T-helper 9 cell (primary cell): ENCODE measurements at regions not wholly inside any gene's neighbourhood (a gene's known extent, or its start where the extent isn't known, plus 50 kb on each side); places are given as distances from the start of the nearest gene placed in this dataset.

Experiments used
- DNase-seq: peaks from one replicate; pipeline ENCODE4 v3.0.0-alpha.2; 2020

DNA sequence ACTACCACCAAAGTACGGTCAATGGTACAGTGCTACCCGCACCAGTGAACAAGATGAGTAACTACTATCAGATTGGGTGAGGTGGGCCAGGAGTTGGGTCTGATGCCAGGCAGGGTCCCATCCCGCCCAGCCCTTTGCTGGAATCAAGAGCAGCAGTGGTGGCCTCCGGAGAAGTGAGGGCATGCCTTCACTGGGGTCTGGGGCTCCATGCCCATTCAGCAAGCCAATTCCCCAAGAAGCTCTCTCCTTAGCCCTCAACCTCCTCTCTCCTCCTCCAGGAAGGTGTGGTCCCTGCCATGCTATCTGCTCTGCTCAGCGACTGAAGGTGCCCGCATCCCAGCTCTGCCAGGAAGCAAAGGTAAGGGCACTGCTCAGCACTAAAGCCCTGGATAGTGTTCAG, 62.7 kb upstream of the CPLX2 start:
- no peak for DNase-seq

DNA sequence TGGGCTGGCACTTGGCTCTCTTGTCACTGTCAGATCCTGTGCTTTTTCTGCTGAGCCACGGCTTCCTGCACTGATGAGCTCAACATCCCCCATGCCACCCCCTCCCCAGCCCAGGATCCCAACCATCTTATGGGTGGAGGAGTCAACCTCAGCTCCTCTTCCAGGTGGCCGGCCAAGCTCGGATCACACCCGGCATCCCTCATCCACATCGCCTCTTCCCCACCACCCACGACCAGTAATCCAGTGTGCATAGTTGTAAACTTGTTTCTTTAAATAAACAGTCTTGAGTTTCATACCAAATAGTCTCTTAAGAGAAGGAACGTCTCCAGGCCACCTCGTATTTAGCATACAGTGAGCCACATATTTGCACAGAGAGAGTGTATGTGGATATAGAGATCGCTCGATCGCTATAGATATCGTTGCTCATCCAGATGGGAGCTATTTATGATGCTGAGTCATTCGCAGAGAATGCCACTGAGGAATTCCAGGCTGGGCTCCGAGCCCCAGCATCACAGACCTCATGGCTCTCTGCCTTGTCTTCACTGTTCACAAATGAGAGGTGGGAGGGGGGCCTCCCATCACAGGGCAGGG, 61.8 kb upstream of the CPLX2 start:
- no peak for DNase-seq

DNA sequence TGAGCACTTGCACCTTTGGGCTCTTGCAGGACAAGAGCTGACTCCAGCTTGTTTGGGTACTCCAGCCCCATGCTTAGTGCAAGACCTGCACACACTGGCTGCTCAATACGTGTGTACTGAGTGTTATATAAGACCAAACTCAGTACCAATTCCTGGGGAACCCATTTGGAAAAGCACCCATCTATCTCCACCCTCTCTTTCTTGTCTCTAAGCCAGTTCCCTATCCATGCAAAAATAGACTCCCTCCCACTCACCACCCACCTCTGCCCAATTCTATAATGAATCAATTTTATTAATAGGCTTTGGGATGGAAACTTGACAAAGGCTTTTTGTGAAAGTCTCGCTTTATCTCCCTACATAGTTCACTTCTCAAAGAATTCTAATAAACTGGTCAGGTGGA, 60.9 kb upstream of the CPLX2 start:
- DNase-seq = no peak

DNA sequence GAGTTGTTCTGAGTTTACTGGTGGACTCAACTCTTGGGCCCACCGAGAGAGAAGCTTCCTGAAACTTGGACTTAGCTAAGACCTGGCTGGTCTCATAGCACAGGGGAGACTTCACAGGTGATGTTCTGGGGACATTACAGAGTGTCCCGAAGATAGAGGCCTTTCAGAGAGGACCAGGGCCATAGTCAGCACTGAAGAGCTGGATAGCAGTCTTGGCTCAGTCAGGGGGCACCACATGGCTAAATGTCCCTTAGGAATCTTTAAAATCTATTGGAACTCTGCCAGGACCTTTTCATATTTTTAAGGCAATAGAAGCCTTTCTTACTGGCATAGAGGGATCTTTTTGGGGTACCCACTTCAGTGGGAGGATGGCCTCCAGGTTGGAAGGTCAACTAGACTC, 59.8 kb upstream of the CPLX2 start:
- no peak for DNase-seq

DNA sequence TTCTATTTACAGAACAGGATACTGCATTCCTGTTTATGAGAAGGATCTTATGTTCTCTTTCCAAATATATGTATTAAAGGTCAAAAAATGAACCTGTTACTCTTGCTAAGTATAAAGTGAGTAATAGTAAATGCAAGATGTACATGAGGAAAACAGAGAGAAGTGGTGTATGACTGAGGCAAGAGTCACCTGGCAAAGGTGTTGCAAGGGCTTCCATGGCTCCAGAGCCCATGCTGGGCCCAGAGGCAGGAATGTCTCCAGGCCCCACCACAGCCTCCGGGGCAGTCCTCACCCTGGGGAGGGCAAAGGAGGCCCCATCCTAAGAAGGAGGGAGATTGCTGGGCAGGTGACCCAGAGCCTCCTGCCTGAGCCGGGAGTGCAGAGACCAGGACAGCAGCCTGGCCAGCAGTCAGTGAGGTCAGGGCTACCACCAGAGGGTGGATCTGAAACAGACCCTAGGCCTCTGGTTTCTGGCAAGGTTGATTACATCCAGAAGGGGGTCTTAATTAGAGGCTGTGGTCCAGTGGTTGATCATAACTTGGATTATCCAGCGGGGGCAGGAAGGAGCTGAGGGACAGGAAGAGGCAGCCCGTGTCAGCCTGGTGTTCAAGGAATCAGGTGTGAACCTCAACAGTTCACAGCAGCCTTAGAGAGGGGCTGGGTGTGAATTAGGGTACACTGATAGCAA, 57.3 kb upstream of the CPLX2 start:
- no peak for DNase-seq

DNA sequence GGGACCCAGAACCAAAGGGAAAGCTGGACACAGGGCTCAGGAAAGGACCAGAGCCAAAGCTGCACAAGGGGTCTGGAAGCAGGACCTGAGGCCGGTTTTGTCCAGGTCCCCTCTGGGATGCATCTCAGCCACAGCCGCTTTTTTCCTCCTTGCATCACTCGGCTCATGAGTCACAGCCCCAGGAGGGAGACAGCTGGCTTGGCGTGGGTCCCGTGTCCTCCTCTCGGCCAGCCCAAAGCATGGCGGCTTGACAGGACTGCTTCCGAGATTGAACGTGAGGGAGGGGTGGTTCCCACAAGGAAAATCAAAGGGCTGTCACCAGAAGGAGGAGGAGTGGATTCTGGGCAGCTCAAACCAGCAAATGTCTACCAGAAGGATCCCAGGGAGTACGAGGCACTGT, 56.7 kb upstream of the CPLX2 start:
- no peak for DNase-seq

DNA sequence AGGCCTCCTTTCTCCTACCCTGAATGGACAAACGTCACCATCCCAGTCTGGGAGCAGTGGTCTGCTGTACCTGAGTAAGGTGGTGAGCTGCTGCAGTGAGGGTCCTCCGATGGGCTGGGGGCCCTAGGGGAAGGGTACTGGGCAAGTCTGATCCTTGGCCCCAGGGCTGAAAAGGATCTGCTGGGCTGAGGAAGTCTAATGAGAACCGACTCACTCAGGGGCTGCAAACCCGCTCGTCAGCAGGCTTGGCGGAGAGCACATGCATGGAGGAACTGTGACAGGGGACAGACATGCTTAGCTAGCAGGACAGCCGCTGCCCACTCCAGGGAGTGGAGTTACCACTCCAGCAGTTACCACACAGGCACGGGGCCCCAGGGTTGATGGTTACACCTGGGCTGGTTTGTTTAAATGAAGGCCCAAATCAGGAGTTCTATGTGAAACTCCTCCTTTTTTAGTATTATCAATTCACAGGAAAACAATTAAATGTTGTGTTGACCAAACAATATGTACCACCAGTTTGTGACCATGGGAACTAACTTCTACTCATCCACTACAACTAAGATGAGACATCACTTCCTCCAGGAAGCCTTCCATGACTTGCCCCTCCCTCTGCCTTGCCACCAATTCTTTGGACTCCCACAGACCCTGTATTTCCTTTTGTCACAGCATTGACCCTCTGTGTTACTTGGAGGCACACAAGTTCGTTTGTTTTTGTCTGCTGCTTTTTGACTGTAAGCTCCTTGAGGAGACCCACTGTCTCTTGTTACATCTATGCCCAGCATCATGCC, 56.1 kb upstream of the CPLX2 start:
- DNase-seq = no peak

DNA sequence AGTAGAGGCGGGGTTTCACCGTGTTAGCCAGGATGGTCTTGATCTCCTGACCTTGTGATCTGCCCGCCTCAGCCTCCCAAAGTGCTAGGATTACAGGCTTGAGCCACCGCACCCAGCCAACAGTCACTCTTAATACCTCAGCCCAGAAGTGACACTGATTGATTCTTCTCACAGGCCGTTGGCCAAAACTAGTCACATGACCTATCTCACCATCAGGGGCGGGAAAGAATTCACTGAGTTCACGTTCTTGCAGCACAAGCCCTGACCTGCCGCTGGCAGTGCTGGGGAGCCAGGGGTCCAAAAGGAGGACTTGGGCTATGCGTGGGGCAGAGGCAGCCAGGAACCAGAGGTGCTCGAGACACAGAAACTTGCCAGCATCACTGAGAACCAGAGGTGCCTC, 55.0 kb upstream of the CPLX2 start:
- DNase-seq = no peak

DNA sequence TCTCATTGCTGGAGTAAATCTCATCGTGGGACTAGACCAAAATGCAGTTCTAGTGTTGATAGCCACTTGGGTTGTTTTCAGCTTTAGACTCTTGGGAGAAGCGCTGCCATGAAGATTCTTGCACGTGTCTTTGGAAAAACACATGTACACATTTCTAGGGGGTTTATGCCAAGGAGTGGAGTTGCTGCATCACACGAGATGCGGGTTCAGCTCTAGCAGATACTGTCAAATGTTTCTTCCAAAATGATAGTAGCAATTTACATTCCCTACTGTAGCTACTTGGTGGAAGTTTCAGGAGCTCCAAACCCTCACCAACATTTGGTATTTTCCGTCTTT, 52.3 kb upstream of the CPLX2 start:
- DNase-seq = no peak

DNA sequence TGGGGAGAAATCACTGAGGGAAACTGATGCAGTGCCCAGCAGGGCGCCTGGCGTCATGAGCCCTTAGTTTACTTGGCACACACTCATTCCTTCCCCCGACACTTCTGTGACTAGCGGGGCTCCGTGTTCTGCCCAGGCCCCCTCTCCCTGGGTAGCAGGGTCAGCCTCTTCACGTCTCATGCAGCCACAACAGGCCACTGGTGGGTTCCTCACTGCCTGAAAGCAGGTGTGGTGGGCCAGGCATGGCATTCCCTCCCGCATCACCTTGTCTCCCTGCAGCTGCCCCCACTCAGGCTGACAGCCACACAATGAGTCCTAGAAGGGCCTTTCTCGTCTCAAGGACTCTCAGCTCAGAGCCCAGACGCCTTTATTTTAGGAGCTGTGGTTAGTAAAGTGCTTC, 51.1 kb upstream of the CPLX2 start:
- DNase-seq = no peak
